Effector memory CD8-positive, alpha-beta T cell (primary cell): ENCODE measurements at regions not wholly inside any gene's neighbourhood (a gene's known extent, or its start where the extent isn't known, plus 50 kb on each side); places are given as distances from the start of the nearest gene placed in this dataset.

ENCODE experiments used
- ATAC-seq: fragments of 150-1000 bp; cut with Tn5 transposase; replicated peaks from 2 replicates; pipeline ENCODE4 v1.10.0; 2021; ENCODE audit warnings: mild to moderate bottlenecking, moderate library complexity
- DNase-seq, 3 experiments: peaks; one replicate each; pipeline ENCODE4 v3.0.0; 2021
- H3K27ac Mint-ChIP-seq, 2 donors: one replicate each; pipeline ENCODE4 v1.8.0; 2022; ENCODE audit warnings: mild to moderate bottlenecking in 2 of 2, mixed read lengths in 2 of 2, moderate library complexity in 2 of 2
- H3K27me3 Mint-ChIP-seq, 2 donors: one replicate each; pipeline ENCODE4 v1.8.0; 2022; ENCODE audit warnings: mixed read lengths in 2 of 2
- H3K36me3 Mint-ChIP-seq: one replicate; pipeline ENCODE4 v1.8.0; 2022; ENCODE audit warnings: mild to moderate bottlenecking, moderate library complexity, mixed read lengths; ENCODE audit not compliant: insufficient read depth
- H3K4me1 Mint-ChIP-seq, 2 donors: one replicate each; pipeline ENCODE4 v1.8.0; 2022; ENCODE audit warnings: low read depth in 2 of 2, mixed read lengths in 2 of 2
- H3K4me3 Mint-ChIP-seq, 2 donors: one replicate each; pipeline ENCODE4 v1.8.0; 2022; ENCODE audit warnings: mild to moderate bottlenecking in 2 of 2, mixed read lengths in 2 of 2, moderate library complexity in 2 of 2
- H3K9me3 Mint-ChIP-seq, 2 donors: one replicate each; pipeline ENCODE4 v1.8.0; 2022; ENCODE audit warnings: mixed read lengths in 2 of 2

DNA sequence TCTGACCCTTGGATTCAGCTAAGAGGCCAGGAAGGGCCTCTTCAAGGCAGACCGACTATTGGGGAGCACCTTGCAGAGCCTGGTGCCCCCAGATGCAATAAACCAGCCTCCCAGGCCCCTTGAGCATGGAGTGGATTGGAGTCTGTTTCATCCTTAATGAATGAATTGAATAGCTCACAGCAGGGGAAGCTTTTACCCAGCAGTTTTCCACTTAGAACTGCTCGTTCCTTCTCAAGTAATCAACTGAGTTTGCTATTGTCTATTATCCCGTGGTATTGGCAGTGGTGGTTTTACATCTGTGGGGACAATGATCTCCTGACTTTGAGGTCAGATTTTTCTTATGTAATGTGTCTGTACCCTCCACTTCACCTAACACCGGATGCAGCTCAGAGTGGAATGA is 197.6 kb downstream of the AACS start:
- Mint-ChIP-seq H3K4me1 (no peaks in the 10 kb centered on the region), H3K4me3 (no peak overlapping the region), H3K9me3 (no peaks in the 10 kb centered on the region), H3K36me3 (no peaks in the 10 kb centered on the region), H3K27ac (no peak overlapping the region), H3K27me3 (peaks cover 11 to 13% of the 10 kb centered on the region in 2 donors)
- DNase-seq: no peak
- no peak for ATAC-seq

DNA sequence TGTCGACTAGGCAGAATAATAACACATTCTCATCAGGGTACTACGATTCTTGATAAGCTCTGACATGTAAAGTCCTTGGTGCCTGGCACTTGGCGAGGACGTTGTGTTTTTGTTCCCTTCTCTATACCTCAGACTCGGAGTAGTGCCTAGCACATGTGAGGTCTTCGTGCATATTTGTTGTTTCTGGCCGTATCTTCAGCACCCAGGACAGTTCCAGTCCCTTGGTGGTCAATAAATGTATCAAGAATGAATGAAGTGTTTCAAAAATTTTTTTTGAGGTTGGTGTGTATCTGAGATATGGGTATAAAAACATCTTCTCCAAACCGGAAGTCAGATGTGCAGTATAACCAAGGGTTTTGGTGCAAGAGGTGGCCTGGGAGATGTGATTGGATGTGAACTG is 198.2 kb downstream of the AACS start:
- ATAC-seq (no peak), DNase-seq (no peak)
- Mint-ChIP-seq H3K4me3 (no peak overlapping the region), H3K9me3 (no peaks in the 10 kb centered on the region), H3K36me3 (no peaks in the 10 kb centered on the region), H3K27ac (no peak overlapping the region), H3K4me1 (no peaks in the 10 kb centered on the region), H3K27me3 (peaks cover 12 to 13% of the 10 kb centered on the region in 2 donors)

DNA sequence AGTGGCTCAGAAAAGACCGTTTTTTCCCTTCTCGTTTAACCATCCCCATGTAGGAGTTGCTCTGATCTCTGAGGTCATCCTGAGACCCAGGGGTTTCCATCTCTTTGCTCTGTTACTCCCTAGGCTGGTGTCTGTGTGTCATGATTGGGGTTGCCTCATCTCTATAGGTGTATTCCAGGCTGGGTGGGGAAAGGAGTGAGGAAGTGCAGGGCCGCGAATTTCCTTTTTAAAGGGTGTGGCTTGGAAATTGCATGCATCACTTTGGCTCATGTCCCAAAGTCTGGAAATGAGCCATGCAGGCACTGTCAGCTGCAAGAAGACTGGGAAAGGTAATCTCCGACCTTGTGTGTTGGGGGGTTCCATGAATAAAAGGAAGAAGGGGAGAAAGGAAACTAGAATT is 201.9 kb downstream of the AACS start:
- H3K27me3 Mint-ChIP-seq: peaks cover 7 to 12% of the 10 kb centered on the region in 2 donors
- DNase-seq (no peak), ATAC-seq (no peak)
- no peaks in the 10 kb centered on the region for H3K9me3 Mint-ChIP-seq
- no peaks in the 10 kb centered on the region for H3K36me3 Mint-ChIP-seq
- H3K4me1 Mint-ChIP-seq: no peaks in the 10 kb centered on the region
- H3K4me3 Mint-ChIP-seq: no peak overlapping the region
- no peak overlapping the region for H3K27ac Mint-ChIP-seq

DNA sequence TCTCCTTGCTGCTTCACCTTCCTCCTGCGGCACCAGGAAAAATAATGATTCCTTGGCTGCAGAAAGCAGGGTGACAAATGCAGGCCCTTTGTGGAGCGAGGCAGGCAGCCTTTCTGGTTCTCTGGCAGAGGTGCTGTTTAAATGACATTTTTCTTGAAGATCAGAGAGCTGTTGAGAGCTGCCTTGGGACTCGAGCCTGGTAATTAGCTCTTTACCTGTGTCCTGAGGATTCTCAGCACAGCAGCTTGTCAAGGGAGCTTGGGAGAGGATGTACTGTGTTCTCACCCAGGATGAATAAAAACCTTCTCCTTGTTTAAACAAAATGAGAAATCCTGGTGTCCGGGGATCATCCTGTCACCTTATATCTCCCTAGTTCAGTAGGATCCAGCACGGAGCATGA is 204.0 kb downstream of the AACS start:
- Mint-ChIP-seq H3K27me3 (peaks cover 13 to 20% of the 10 kb centered on the region in 2 donors), H3K36me3 (no peaks in the 10 kb centered on the region), H3K4me1 (no peaks in the 10 kb centered on the region), H3K27ac (no peak overlapping the region), H3K9me3 (no peaks in the 10 kb centered on the region), H3K4me3 (no peak overlapping the region)
- DNase-seq (no peak), ATAC-seq (no peak)

DNA sequence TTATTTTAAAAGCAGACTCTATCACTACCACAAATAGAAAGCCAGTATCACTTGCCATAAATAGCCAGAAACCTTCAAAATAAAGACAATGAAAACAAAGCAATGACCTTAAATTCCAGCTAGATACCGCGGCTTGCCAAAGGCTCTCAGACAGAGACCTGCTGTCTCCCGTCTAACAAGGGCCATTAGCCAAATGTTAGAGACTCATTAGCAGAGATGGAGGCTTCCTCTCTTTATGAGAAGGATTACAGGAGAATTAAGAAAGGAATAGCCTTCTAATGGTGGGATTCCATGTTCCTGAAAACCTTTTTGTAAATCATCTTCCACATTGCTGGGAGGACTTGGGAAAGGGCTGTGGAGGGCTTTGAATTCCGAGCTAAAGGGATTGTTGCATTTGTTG is 206.7 kb downstream of the AACS start:
- no peak for ATAC-seq
- H3K4me1 Mint-ChIP-seq: peaks cover 0 to 2% of the 10 kb centered on the region in 2 donors
- peaks cover 35 to 38% of the 10 kb centered on the region in 2 donors for H3K27me3 Mint-ChIP-seq

DNA sequence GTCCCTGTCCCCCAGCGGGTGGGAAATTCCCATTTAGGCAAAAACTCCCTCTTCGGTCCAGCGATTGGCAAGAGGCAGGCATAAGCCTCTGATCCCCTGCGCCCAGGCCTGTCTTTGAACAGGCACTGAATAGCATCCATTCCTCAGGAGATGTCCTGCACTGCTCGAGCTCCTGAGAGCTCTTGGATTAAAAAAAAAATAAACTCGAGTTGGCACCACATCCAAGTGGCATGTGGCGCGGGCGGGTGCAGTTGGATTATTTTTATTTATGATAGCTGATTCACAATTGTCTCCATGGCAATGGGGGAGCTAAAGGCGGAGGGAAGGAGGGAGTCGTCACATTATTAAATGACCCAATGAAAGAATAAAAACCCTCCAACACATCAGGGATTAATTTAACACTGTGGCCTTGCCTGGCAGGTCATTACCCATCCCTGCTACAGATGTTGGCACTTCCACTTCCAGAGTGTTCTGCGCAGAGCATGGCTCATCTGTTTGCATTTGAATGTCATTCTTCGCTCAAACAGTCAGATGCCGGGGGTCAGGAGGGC is 207.2 kb downstream of the AACS start:
- peaks cover 0 to 2% of the 10 kb centered on the region in 2 donors for H3K4me1 Mint-ChIP-seq
- ATAC-seq (no peak), DNase-seq (no peak)
- no peaks in the 10 kb centered on the region for H3K9me3 Mint-ChIP-seq
- no peaks in the 10 kb centered on the region for H3K36me3 Mint-ChIP-seq
- peaks cover 30 to 38% of the 10 kb centered on the region in 2 donors for H3K27me3 Mint-ChIP-seq
- no peak overlapping the region for H3K4me3 Mint-ChIP-seq
- H3K27ac Mint-ChIP-seq: no peak overlapping the region

More for the DNA sequence above, 206.7 kb downstream of the AACS start:
- H3K36me3 Mint-ChIP-seq: no peaks in the 10 kb centered on the region
- no peak overlapping the region for H3K27ac Mint-ChIP-seq
- H3K4me3 Mint-ChIP-seq: no peak overlapping the region
- no peaks in the 10 kb centered on the region for H3K9me3 Mint-ChIP-seq
- DNase-seq: no peak

DNA sequence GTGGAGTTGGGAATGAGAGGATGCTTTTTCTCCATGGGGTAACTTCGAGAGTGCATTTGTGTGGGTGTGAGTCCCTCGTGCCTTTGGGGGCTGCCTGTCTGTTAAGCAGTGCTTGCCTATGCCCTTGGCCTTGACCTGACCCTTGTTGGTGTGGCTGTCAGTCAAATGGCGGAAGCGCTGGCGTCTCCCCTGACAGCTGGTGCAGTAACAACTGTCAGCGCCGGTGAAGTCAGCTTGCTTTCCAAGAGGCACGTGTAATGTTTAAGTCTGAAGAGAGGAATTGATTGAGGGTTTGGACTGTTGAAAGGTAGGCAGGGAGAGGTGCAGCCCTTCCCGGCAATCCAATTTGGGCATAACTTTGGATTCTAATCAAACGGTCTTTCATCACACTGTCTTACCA is 211.3 kb downstream of the AACS start:
- DNase-seq: no peak
- Mint-ChIP-seq H3K9me3 (no peaks in the 10 kb centered on the region), H3K36me3 (no peaks in the 10 kb centered on the region), H3K4me3 (no peak overlapping the region), H3K27ac (no peak overlapping the region), H3K27me3 (peaks cover 40 to 57% of the 10 kb centered on the region in 2 donors), H3K4me1 (peaks cover 6% of the 10 kb centered on the region in 2 donors)
- ATAC-seq: no peak

DNA sequence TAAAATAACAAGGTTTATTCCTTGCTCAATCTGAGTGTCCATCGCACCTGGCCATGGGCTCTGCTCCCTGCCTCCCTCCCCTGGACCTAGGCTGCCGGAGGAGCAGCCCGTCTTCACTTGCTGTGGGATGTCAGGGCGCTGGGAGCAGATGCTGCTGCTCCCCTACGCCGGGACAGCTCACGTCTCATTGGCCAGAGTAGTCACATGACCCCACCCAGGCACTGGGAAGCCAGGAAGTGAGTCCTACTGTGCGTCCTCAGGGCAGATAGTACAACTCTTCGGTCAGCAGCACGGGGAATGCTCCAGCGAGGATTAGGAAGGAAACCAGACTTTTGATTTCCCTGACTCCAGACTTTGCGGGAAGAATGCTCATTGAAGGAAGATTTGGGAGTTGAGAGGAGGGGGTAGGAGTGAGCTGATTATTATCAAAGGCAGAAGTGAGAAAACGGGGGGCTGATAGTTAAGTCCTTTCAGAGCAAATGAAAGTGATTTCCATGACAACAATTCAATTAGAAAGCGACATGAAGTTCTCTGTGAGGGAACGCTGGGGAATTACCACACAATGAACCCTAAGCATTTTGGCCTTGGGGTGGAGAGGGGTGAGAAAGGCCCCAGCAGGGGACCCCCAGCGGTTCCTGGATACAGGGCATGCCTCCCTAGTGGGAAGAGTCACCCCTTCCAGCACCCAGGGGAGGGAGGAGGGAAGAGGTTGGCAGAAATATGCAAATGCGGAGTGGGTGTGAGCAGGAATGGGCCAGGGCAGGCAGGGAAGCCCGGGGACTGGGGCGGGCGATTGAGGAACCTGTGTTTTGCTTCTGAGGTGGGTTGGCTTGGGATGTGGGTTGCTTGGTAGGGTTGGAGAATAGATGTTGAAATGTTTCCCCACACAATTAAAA is 215.5 kb downstream of the AACS start:
- no peak for DNase-seq
- peaks cover 36 to 61% of the 10 kb centered on the region in 2 donors for H3K27me3 Mint-ChIP-seq
- H3K36me3 Mint-ChIP-seq: no peaks in the 10 kb centered on the region
- H3K4me3 Mint-ChIP-seq: no peak overlapping the region
- peaks cover 6% of the 10 kb centered on the region in 2 donors for H3K4me1 Mint-ChIP-seq
- peaks cover 0 to 3% of the 10 kb centered on the region in 2 donors for H3K9me3 Mint-ChIP-seq
- H3K27ac Mint-ChIP-seq: no peak overlapping the region
- ATAC-seq: no peak

DNA sequence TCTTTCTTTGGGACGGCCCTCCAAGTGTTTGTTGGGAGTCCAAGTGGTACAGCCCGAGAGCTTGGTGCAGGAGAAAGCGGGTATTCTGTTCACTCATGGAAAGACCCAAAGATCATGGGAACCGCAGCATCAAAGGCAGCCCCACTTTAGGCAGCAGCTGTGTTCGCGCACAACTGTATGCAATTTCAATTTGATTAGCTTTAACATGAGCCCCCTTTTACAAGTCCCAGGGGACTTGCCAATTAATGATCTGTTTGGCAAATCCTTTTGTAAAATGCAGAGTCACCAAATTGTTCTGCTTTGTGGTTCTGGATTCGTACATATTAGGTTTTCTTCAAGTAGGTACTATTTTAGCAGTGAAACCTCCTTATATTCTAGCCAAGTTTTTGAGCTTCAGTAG is 217.7 kb downstream of the AACS start:
- ATAC-seq: no peak
- no peak overlapping the region for H3K27ac Mint-ChIP-seq
- no peak for DNase-seq
- peaks cover 0 to 3% of the 10 kb centered on the region in 2 donors for H3K9me3 Mint-ChIP-seq
- peaks cover 4 to 6% of the 10 kb centered on the region in 2 donors for H3K4me1 Mint-ChIP-seq
- no peak overlapping the region for H3K4me3 Mint-ChIP-seq
- peaks cover 35 to 57% of the 10 kb centered on the region in 2 donors for H3K27me3 Mint-ChIP-seq
- H3K36me3 Mint-ChIP-seq: peaks cover 5% of the 10 kb centered on the region

DNA sequence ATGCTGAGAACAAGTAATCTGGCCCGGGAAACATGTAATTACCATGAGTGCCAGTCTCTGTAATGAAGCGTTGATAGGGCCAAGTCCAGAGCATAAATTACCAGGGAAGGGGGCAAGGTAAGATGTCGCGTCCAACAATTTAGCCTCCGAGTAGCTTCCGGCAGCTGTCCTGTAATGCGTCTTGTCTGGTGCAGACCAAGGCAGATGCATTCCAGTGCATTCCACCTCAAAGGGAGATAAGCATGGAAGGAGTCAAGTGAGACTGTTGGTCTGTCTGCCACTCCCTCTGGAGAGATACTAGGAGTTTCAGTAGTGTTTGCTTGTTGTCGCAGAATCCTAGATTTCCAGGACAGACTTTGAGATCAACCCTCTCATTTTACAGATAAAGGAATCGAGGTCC is 218.3 kb downstream of the AACS start:
- H3K36me3 Mint-ChIP-seq: peaks cover 5% of the 10 kb centered on the region
- no peak overlapping the region for H3K27ac Mint-ChIP-seq
- peaks cover 0 to 3% of the 10 kb centered on the region in 2 donors for H3K9me3 Mint-ChIP-seq
- ATAC-seq (no peak), DNase-seq (no peak)
- H3K4me1 Mint-ChIP-seq: peaks cover 4 to 6% of the 10 kb centered on the region in 2 donors
- H3K4me3 Mint-ChIP-seq: no peak overlapping the region
- peaks cover 35 to 57% of the 10 kb centered on the region in 2 donors for H3K27me3 Mint-ChIP-seq

DNA sequence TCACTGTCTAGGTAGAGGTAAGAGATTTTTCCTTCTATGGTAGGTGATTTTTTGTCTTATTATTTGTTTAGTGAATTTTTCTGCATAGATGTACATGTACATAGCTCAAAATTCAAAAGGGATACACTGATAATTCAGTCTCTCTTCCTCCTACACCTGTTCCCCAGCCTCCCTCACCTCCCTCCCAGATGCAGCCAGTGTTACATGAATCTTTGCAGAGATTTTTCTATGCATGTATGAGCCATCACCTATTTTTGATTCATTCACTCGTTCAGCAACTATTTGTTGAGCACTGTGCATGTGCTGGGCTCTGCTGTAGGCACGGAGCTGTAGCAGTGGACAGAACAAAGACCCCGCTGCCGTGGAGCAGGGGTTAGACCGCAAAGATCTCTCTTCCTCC is 218.9 kb downstream of the AACS start:
- Mint-ChIP-seq H3K4me3 (no peak overlapping the region), H3K27me3 (peaks cover 35 to 55% of the 10 kb centered on the region in 2 donors), H3K9me3 (peaks cover 0 to 3% of the 10 kb centered on the region in 2 donors), H3K36me3 (peaks cover 5% of the 10 kb centered on the region), H3K27ac (no peak overlapping the region), H3K4me1 (peaks cover 4 to 6% of the 10 kb centered on the region in 2 donors)
- ATAC-seq: no peak
- DNase-seq: no peak

DNA sequence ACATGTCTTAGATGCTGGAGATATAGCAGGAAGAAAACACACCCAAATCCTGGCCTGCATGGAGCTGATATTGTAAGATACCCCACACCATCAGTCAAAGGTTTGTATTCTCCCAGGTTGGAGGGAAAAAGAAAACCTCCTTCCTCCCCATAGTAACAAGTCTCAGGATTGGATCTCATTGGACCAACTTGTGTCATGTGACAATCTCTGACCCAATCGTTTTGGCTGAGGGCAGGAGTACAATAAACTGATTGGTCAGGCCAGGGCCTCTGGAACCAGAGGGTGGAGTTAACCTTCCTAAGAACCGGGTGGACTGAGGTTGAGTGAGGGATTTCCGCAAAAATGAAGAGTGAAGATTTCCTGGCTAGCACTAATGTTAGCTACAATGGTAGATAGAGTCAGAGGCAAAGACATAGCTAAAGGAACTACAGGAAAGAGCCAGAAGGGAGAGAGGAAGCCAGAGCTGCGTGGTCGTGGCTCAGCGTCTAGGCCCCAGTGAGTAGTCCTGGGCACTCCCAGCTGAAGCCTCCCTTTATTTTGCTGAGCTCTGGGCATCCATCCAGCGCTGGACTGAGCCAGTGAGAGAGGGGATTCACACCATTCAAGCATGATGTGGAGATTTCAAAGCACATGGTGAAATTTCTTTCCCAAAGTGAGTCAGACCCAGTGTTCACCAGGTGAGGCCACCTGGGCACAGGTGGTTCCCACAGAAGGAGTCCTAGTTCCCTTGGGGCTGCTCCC is 219.9 kb downstream of the AACS start:
- Mint-ChIP-seq H3K4me1 (peaks cover 4 to 6% of the 10 kb centered on the region in 2 donors), H3K27ac (no peak overlapping the region), H3K27me3 (peaks cover 42 to 56% of the 10 kb centered on the region in 2 donors), H3K36me3 (peaks cover 5% of the 10 kb centered on the region), H3K4me3 (no peak overlapping the region), H3K9me3 (peaks cover 0 to 3% of the 10 kb centered on the region in 2 donors)
- ATAC-seq: no peak
- no peak for DNase-seq

DNA sequence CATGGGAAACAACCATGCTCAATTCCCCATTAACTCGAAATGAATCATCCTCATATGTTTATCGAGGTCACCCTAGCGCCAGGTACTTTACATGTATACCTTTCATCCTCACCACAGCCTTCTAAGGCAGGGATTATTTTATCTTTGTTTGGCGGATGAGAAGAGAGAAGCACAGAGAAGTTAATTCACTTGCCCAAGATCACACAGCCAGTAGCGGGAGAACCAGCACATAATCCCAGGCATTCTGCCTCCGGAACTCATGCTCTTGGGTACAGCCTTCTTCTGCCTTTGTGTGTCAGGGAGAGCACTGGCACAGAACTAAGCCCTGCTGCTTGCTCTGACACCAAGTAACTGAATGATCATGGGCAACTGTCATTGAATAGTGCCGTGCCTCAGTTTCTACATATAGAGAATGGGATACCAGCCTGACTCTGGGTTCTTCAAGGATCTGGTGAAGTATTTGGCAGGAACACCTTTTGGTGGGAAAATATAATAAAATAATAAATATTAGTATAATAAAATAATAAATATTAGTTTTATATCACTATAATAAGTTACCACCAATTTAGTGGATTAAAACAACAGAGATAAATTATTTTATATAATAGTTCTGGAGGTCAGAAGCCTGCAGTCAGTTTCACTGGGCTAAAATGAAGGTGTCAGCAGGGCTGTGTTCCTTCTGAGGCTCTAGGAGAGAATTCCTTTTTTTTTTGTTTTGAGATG is 220.9 kb downstream of the AACS start:
- peaks cover 0 to 3% of the 10 kb centered on the region in 2 donors for H3K9me3 Mint-ChIP-seq
- no peak overlapping the region for H3K27ac Mint-ChIP-seq
- H3K27me3 Mint-ChIP-seq: peaks cover 40 to 56% of the 10 kb centered on the region in 2 donors
- ATAC-seq (no peak), DNase-seq (no peak)
- no peaks in the 10 kb centered on the region for H3K4me1 Mint-ChIP-seq
- peaks cover 5% of the 10 kb centered on the region for H3K36me3 Mint-ChIP-seq
- H3K4me3 Mint-ChIP-seq: no peak overlapping the region
